K562 (cell line): ENCODE measurements at regions not wholly inside any gene's neighbourhood (a gene's known extent, or its start where the extent isn't known, plus 50 kb on each side); places are given as distances from the start of the nearest gene placed in this dataset.

Source experiments
- C11orf30 ChIP-seq: fragments of 450-650 bp; IDR thresholded peaks from 2 replicates; pipeline ENCODE4 v1.6.1; 2016; ENCODE audit warnings: low read depth, mild to moderate bottlenecking
- EGR1 ChIP-seq: fragments of 450-650 bp; conservative IDR thresholded peaks from 2 replicates; pipeline ENCODE4 v1.6.1; 2017; ENCODE audit warnings: mild to moderate bottlenecking
- NFE2 ChIP-seq: IDR thresholded peaks from 2 replicates; pipeline ENCODE4 v1.6.1; 2014; ENCODE audit warnings: antibody characterized with exemption, low read depth
- RCOR1 ChIP-seq, 2 experiments: IDR thresholded peaks; 2 replicates each; pipeline ENCODE4 v1.6.1; 2012; ENCODE audit warnings: low read depth in 2 of 2, low read length in 2 of 2, borderline replicate concordance in 1 of 2, improper control_type of control experiment in 1 of 2
- REST ChIP-seq, 2 experiments: fragments of 450-650 bp; formaldehyde crosslinking in 1 of 2; IDR thresholded peaks; 2 replicates each; pipeline versions ENCODE4 v1.4.0 to v1.6.1; 2014 to 2020; ENCODE audit warnings: mild to moderate bottlenecking in 2 of 2, borderline replicate concordance in 1 of 2, low read depth in 1 of 2
- SETDB1 ChIP-seq: IDR thresholded peaks from one replicate; pipeline ENCODE4 v1.6.1; 2012; ENCODE audit warnings: low read length, control low read depth, inconsistent platforms
- ZNF766 ChIP-seq: fragments of 200-800 bp; sonication (Bioruptor generic); conservative IDR thresholded peaks from 2 replicates; pipeline ENCODE4 v1.6.1; 2016; ENCODE audit warnings: missing genetic modification characterization, missing compliant biosample characterization
- TF ChIP-seq, protein P1 (sequence below), 2 experiments: fragments of 450-650 bp; IDR thresholded peaks; 2 replicates each; pipeline ENCODE4 v1.6.1; 2016; ENCODE audit warnings: mild to moderate bottlenecking in 2 of 2, borderline replicate concordance in 1 of 2, low read depth in 1 of 2, moderate library complexity in 1 of 2

GRCh38 chr11:119518746-119519730 lies 96.1 kb upstream of the THY1 start (continued):
- TF ChIP-seq SETDB1 (no peak), RCOR1 (IDR thresholded peaks at IDR 0.05; ENCODE audit: borderline replicate concordance in 1 of 2, low read depth in 2 of 2, low read length in 2 of 2) (peak in 1 of 2 experiments; percentile 49; a peak in 1 of 4 replicates), C11orf30 (peak; percentile 76), NFE2 (0 out of 2 replicates have a peak, but pooled peaks have one; percentile 40), REST (IDR thresholded peaks at IDR 0.05; ENCODE audit: borderline replicate concordance) (peak; percentile 99), REST (CRISPR knock-in tag; IDR thresholded peaks at IDR 0.05; ENCODE audit: low read depth) (peak; percentile 93), ZNF766 (0 out of 2 replicates have a peak, but pooled peaks have one; percentile 49), EGR1 (peak; percentile 95)
- TF ChIP-seq, protein P1, sequence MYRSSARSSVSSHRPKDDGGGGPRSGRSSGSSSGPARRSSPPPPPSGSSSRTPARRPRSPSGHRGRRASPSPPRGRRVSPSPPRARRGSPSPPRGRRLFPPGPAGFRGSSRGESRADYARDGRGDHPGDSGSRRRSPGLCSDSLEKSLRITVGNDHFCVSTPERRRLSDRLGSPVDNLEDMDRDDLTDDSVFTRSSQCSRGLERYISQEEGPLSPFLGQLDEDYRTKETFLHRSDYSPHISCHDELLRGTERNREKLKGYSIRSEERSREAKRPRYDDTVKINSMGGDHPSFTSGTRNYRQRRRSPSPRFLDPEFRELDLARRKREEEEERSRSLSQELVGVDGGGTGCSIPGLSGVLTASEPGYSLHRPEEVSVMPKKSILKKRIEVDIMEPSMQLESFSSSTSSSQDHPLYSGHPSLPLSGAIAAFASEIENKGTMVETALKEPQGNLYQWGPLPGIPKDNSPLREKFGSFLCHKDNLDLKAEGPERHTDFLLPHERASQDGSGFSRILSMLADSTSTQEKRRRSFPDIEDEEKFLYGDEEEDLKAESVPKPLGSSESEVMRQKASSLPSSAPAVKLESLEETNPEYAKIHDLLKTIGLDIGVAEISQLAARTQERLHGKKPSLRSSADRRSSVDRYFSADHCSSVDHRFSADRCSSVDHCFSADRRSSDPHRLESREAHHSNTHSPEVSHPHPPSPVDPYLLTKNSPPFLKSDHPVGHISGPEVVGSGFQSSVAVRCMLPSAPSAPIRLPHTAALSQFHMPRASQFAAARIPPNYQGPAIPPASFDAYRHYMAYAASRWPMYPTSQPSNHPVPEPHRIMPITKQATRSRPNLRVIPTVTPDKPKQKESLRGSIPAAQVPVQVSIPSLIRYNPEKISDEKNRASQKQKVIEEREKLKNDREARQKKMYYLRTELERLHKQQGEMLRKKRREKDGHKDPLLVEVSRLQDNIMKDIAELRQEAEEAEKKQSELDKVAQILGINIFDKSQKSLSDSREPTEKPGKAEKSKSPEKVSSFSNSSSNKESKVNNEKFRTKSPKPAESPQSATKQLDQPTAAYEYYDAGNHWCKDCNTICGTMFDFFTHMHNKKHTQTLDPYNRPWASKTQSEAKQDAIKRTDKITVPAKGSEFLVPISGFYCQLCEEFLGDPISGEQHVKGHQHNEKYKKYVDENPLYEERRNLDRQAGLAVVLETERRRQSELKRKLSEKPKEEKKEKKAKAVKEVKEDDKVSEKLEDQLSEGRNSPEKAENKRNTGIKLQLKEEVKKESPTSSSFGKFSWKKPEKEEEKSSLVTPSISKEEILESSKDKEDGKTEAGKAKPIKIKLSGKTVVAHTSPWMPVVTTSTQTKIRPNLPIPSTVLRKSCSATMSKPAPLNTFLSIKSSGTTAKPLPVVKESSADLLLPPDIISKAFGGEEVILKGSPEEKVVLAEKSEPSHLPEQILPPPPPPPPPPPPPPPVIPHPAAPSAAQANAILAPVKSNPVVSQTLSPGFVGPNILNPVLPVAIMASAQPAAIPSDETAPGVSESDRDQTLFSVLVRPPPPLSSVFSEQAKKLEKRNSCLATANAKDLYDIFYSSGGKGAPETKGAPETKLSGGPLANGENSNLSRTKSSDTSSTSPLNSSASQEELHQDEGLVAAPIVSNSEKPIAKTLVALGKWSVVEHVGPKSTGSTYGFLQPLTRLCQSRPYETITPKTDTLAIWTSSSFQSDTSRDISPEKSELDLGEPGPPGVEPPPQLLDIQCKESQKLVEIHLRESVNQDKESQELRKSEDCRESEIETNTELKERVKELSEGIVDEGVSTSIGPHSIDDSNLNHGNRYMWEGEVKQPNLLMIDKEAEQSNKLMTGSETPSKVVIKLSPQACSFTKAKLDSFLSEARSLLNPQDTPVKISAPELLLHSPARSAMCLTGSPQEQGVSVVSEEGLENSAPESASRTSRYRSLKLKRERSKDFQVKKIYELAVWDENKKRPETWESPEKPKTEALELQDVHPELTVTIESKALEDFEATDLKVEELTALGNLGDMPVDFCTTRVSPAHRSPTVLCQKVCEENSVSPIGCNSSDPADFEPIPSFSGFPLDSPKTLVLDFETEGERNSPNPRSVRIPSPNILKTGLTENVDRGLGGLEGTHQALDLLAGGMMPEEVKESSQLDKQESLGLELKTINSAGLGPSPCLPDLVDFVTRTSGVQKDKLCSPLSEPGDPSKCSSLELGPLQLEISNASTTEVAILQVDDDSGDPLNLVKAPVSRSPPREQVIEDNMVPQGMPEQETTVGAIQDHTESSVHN (IDR thresholded peaks at IDR 0.05; ENCODE audit: borderline replicate concordance in 1 of 2, low read depth in 1 of 2), result no peak
- TF ChIP-seq, all 486 proteins: peak for 17
